GM10248 (cell line): ENCODE measurements at regions not wholly inside any gene's neighbourhood (a gene's known extent, or its start where the extent isn't known, plus 50 kb on each side); places are given as distances from the start of the nearest gene placed in this dataset.

Experiments
- CTCF ChIA-PET: fragments of 300-600 bp; sonication (Branson Sonifier 250); formaldehyde crosslinking; extraction: SDS; loops from one replicate; lab custom pipeline; 2021; ENCODE audit warnings: antibody characterized with exemption; lab: Yijun Ruan, JAX
- POLR2A ChIA-PET: fragments of 350-650 bp; sonication (Branson Sonifier 250); formaldehyde crosslinking; extraction: SDS; loops from one replicate; lab custom pipeline; 2020; ENCODE audit warnings: antibody characterized with exemption; lab: Yijun Ruan, JAX
- DNase-seq: peaks from one replicate; pipeline ENCODE4 v3.0.0; 2012; ENCODE audit errors: extremely low spot score
- TF ChIP-seq, protein P1 (sequence below): IDR thresholded peaks from 2 replicates; pipeline ENCODE4 v1.5.1; 2012; ENCODE audit warnings: mild to moderate bottlenecking, low read depth; ENCODE audit errors: extremely low read depth, missing control alignments, control extremely low read depth

DNA sequence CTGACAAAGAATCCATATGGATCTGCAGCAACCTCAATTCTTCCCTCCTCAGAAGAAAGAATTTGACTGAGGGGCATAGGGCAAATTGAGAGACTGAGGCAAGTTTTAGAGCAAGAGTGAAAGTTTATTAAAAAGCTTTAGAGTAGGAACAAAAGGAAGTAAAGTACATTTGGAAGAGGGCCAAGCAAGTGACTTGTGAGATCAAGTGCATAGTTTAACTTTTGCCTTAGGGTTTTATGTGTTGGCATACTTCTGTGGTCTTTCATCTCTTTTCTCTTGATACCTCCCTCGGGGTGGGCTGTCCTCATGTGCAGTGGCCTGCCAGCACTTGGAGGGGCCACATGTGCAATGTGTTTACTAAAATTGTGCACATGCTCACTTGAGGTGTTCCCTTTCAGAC, 98.0 kb upstream of the MAGEB16 start:
- TF ChIP-seq, protein P1, sequence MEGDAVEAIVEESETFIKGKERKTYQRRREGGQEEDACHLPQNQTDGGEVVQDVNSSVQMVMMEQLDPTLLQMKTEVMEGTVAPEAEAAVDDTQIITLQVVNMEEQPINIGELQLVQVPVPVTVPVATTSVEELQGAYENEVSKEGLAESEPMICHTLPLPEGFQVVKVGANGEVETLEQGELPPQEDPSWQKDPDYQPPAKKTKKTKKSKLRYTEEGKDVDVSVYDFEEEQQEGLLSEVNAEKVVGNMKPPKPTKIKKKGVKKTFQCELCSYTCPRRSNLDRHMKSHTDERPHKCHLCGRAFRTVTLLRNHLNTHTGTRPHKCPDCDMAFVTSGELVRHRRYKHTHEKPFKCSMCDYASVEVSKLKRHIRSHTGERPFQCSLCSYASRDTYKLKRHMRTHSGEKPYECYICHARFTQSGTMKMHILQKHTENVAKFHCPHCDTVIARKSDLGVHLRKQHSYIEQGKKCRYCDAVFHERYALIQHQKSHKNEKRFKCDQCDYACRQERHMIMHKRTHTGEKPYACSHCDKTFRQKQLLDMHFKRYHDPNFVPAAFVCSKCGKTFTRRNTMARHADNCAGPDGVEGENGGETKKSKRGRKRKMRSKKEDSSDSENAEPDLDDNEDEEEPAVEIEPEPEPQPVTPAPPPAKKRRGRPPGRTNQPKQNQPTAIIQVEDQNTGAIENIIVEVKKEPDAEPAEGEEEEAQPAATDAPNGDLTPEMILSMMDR = no peak
- DNase-seq = no peak
- POLR2A ChIA-PET = no interaction called here
- CTCF ChIA-PET = no interaction called here

GRCh38 chrX:35711281-35711680, 86.9 kb upstream of the MAGEB16 start:
- ChIA-PET CTCF (no interaction called here), POLR2A (no interaction called here)
- TF ChIP-seq, protein P1 = no peak
- no peak for DNase-seq

DNA sequence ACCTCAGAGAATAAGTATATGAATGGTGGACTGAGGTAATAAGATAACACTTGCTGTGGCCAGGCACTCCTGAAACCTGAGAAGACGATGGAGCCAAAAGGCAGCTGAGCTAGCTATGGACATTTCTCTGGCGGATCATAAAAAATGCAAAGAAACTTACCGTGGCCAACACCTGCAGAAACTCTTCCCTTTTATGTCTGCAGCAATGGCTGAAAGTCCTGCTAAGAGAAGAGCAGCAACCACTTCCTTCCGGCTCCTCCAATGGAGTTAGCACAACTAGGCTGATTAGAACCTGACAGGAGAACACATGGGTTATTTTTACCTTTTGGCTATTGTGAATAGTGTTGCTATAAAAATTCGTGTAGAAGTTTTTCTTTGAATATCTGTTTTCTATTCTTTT, 76.0 kb upstream of the MAGEB16 start:
- DNase-seq = no peak
- ChIA-PET POLR2A (no interaction called here), CTCF (no interaction called here)
- TF ChIP-seq, protein P1 = no peak

- CTCF ChIA-PET = no interaction called here
- TF ChIP-seq, protein P1 = no peak
- DNase-seq = no peak
- POLR2A ChIA-PET = no interaction called here
Observed at GRCh38 chrX:35726176-35726575, 72.0 kb upstream of the MAGEB16 start.

DNA sequence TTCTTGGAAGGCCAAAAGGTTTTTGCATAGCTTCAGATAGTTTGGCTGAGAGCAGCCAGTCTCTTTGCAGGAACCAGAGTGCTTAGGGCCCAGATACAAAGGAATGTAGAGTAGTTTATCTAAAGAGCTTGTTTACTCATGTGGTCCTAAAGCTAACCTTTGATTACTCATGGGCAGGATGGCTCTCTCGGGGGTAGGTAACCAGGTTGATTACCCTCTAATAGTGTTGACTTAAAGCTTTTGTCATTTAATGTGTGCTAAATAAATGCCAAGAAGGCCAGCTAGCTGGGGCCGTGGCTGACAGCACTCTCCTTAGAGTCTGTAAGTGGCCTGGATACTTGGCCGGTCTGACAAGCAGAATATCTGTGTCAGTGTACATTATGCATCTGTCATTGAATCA, 69.7 kb upstream of the MAGEB16 start:
- DNase-seq = no peak
- ChIA-PET POLR2A (no interaction called here), CTCF (no interaction called here)
- TF ChIP-seq, protein P1 = no peak

- CTCF ChIA-PET = no interaction called here
Observed at GRCh38 chrX:35733879-35734278, 64.3 kb upstream of the MAGEB16 start.

More at GRCh38 chrX:35733879-35734278, 64.3 kb upstream of the MAGEB16 start:
- POLR2A ChIA-PET = no interaction called here
- TF ChIP-seq, protein P1 = no peak
- DNase-seq = no peak
